ENCODE measurements at regions not wholly inside any gene's neighbourhood (a gene's known extent, or its start where the extent isn't known, plus 50 kb on each side); places are given as distances from the start of the nearest gene placed in this dataset.

DNA sequence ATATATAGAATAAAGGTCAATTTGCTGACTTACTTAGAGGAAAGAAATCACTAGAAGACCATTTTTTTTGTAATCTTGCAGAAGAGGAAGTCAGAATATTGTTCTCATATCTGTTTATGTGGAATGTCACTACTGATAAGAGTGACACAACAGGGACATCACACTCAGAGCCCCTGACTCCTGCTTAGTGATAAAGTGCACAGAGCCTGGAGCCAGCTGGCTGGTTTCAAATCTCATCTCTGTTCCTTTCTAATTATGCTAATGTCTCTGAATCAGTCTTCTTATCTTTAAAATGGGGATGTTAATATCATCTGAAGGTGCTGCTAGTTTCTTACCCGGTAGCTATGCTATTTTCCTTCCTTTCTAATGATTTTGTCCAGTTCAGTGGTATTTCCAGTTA is 58.6 kb upstream of the LIFR start:
- Histone ChIP-seq H3K9me3 (ENCODE audit: low read depth, low read length, poor library complexity, severe bottlenecking) (peaks cover 14% of the 10 kb centered on the region), H3K4me1 (ENCODE audit: insufficient read depth, low read length, poor library complexity, severe bottlenecking) (peaks cover 8% of the 10 kb centered on the region), H3K36me3 (ENCODE audit: insufficient read depth, low read length, poor library complexity, severe bottlenecking) (no peaks in the 10 kb centered on the region), H3K27me3 (replicated peaks; ENCODE audit: insufficient read depth, low read depth, low read length, poor library complexity) (no peaks in the 10 kb centered on the region), H3K4me3 (ENCODE audit: low read depth, low read length, poor library complexity, severe bottlenecking) (no peak overlapping the region), H3K27ac (ENCODE audit: low read depth, low read length, poor library complexity, severe bottlenecking) (no peak overlapping the region)
- ChIA-PET POLR2A (ENCODE audit: low non-redundant PET) (no interaction called here), CTCF (no interaction called here)
- DNase-seq (ENCODE audit: low spot score), result no peak
- TF ChIP-seq EZH2 (IDR thresholded peaks at IDR 0.05; ENCODE audit: borderline replicate concordance, low read depth, low read length, poor library complexity, severe bottlenecking), result no peak
- TF ChIP-seq, protein P1, sequence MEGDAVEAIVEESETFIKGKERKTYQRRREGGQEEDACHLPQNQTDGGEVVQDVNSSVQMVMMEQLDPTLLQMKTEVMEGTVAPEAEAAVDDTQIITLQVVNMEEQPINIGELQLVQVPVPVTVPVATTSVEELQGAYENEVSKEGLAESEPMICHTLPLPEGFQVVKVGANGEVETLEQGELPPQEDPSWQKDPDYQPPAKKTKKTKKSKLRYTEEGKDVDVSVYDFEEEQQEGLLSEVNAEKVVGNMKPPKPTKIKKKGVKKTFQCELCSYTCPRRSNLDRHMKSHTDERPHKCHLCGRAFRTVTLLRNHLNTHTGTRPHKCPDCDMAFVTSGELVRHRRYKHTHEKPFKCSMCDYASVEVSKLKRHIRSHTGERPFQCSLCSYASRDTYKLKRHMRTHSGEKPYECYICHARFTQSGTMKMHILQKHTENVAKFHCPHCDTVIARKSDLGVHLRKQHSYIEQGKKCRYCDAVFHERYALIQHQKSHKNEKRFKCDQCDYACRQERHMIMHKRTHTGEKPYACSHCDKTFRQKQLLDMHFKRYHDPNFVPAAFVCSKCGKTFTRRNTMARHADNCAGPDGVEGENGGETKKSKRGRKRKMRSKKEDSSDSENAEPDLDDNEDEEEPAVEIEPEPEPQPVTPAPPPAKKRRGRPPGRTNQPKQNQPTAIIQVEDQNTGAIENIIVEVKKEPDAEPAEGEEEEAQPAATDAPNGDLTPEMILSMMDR (conservative IDR thresholded peaks at IDR 0.05; ENCODE audit: low read depth, low read length), result no peak
- no TSS peak for BruUV-seq (replicated peaks)
- intact Hi-C loops (cut with micrococcal nuclease; ENCODE audit: unreplicated experiment), result no loop called here

DNA sequence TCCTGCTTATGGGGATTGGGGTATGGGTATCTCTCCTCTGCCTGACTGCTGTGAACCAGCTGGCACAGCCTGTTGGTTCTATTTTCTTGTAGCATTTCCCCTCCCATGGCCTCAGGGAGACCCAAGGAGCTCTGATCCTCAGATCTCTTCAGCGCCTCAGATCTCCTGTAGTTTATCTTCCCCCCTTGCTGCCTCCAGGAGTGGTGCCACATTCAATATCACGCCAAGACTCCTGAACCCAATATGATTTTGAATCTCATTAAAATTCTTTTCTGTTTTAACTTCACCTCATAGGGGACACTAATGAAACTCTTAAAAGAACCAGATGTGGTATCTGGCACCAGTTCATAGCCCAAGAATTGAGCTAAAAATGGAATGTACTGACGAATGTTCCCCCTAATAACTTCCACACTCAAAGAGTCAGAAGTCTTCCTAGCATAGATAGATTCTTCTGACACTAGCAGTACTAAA is 59.6 kb upstream of the LIFR start:
- H3K9me3 ChIP-seq (ENCODE audit: low read depth, low read length, poor library complexity, severe bottlenecking), result peaks cover 20% of the 10 kb centered on the region
- CTCF ChIA-PET, result no interaction called here
- no TSS peak for BruUV-seq (replicated peaks)
- intact Hi-C loops (cut with micrococcal nuclease; ENCODE audit: unreplicated experiment), result no loop called here
- no peaks in the 10 kb centered on the region for H3K27me3 ChIP-seq (replicated peaks; ENCODE audit: insufficient read depth, low read depth, low read length, poor library complexity)
- TF ChIP-seq, protein P1 (conservative IDR thresholded peaks at IDR 0.05; ENCODE audit: low read depth, low read length), result no peak
- TF ChIP-seq EZH2 (IDR thresholded peaks at IDR 0.05; ENCODE audit: borderline replicate concordance, low read depth, low read length, poor library complexity, severe bottlenecking), result no peak
- POLR2A ChIA-PET (ENCODE audit: low non-redundant PET), result no interaction called here
- H3K4me1 ChIP-seq (ENCODE audit: insufficient read depth, low read length, poor library complexity, severe bottlenecking), result peaks cover 8% of the 10 kb centered on the region
- no peak overlapping the region for H3K4me3 ChIP-seq (ENCODE audit: low read depth, low read length, poor library complexity, severe bottlenecking)
- H3K36me3 ChIP-seq (ENCODE audit: insufficient read depth, low read length, poor library complexity, severe bottlenecking), result no peaks in the 10 kb centered on the region
- no peak for DNase-seq (ENCODE audit: low spot score)
- H3K27ac ChIP-seq (ENCODE audit: low read depth, low read length, poor library complexity, severe bottlenecking), result no peak overlapping the region

DNA sequence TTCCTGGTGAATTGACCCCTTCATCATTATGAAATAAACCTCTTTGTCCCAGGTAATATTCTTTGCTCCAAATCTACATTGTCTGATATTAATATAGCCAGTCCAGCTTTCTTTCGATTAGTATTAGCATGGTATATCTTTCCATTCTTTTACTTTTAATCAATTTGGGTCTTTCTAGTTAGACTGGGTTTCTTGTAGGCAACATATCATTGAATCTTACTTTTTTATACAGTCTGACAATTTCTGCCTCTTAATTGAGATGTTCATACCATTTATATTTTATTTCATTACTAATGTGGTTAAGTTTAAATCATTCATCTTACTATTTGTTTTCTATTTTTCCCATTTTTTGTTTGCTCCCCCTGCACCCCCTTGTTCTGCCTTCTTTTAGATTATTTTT is 61.7 kb upstream of the LIFR start:
- ChIA-PET CTCF (no interaction called here), POLR2A (ENCODE audit: low non-redundant PET) (interaction anchor here (0.7 kb wide), 1 partner anchor 48 kb away, joined by 3 read pairs; no protein-coding TSS in a partner anchor)
- no peak overlapping the region for H3K27ac ChIP-seq (ENCODE audit: low read depth, low read length, poor library complexity, severe bottlenecking)
- intact Hi-C loops (cut with micrococcal nuclease; ENCODE audit: unreplicated experiment), result no loop called here
- DNase-seq (ENCODE audit: low spot score), result no peak
- H3K4me3 ChIP-seq (ENCODE audit: low read depth, low read length, poor library complexity, severe bottlenecking), result no peak overlapping the region
- peaks cover 20% of the 10 kb centered on the region for H3K9me3 ChIP-seq (ENCODE audit: low read depth, low read length, poor library complexity, severe bottlenecking)
- BruUV-seq (replicated peaks), result no TSS peak
- no peaks in the 10 kb centered on the region for H3K27me3 ChIP-seq (replicated peaks; ENCODE audit: insufficient read depth, low read depth, low read length, poor library complexity)
- TF ChIP-seq, protein P1 (conservative IDR thresholded peaks at IDR 0.05; ENCODE audit: low read depth, low read length), result no peak
- TF ChIP-seq EZH2 (IDR thresholded peaks at IDR 0.05; ENCODE audit: borderline replicate concordance, low read depth, low read length, poor library complexity, severe bottlenecking), result no peak
- H3K4me1 ChIP-seq (ENCODE audit: insufficient read depth, low read length, poor library complexity, severe bottlenecking), result peaks cover 24% of the 10 kb centered on the region
- H3K36me3 ChIP-seq (ENCODE audit: insufficient read depth, low read length, poor library complexity, severe bottlenecking), result no peaks in the 10 kb centered on the region

Measured in A673 (cell line).